LHCN-M2 (cell line): ENCODE measurements at regions not wholly inside any gene's neighbourhood (a gene's known extent, or its start where the extent isn't known, plus 50 kb on each side); places are given as distances from the start of the nearest gene placed in this dataset.

Experiments used
- DNase-seq: peaks from one replicate; pipeline ENCODE4 v3.0.0-alpha.2; 2012; ENCODE audit warnings: low read depth

DNA sequence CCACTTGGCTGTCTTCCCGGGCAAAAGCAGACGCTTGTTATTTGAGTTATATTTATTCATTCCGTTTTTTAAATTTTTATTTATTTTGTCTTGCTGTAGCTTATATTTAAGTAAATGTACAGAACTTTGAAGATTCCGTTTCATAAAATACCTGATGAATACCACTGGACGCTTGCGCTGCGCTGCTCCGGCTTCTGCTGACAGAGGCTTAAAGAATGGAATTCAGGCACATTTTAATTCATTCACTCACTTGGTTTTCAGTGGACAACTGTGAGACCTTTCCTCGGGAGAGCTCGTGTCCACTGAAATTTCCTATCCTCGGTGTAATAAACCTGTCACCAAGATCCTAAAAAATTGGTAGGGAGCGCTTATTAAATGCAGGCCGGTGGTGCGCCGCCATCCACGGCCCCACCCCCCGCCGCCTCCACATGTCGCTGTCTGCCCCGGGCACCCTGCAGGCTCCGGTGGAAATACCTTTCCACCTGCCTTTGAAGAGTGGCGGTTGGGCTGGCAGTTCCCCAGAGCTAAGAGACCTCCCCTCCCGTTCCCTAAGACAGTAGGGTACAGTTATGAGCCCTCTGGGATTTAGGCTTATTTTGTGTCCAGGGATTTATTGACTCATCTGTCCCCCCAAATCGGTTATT, 62.5 kb upstream of the UBE2E1 start:
- DNase-seq: no peak

DNA sequence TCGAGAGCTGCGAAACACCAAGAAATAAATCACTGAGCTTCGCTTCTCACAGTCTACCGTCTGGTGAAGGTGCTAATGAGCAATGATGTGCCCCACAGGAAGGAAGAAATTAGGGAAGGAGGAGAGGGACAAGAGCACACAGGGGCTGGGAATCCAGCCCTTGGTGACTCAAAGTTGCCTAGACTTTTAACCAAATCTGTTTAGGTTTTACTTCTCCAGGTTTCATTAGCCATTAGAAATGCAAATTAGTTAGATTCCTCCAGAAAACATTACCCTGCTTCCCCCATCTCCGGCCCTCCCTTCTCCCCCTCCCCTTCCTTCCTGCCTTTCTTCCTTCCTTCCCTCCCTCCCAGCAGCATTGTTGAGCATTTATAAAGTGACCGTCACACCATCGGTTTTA, 59.3 kb upstream of the UBE2E1 start:
- no peak for DNase-seq

DNA sequence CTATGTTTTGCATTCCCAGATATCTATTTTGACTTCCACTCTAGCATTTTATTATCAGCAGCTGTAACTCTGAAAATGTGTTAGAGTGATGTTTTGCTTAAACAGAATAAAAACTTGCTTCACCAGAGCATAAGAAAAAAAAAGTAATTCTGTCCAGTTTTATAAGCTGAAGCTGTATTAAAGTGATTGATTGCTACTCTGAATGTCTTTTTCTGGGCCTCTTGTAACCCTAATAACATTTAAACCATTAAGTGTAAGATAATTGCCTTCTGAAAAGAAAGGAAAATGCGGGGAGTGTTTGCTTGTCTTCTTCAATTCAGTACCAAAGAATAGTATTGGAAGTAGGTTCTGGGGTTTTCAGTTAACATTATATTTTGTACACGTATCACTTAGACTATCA, 57.9 kb upstream of the UBE2E1 start:
- no peak for DNase-seq

DNA sequence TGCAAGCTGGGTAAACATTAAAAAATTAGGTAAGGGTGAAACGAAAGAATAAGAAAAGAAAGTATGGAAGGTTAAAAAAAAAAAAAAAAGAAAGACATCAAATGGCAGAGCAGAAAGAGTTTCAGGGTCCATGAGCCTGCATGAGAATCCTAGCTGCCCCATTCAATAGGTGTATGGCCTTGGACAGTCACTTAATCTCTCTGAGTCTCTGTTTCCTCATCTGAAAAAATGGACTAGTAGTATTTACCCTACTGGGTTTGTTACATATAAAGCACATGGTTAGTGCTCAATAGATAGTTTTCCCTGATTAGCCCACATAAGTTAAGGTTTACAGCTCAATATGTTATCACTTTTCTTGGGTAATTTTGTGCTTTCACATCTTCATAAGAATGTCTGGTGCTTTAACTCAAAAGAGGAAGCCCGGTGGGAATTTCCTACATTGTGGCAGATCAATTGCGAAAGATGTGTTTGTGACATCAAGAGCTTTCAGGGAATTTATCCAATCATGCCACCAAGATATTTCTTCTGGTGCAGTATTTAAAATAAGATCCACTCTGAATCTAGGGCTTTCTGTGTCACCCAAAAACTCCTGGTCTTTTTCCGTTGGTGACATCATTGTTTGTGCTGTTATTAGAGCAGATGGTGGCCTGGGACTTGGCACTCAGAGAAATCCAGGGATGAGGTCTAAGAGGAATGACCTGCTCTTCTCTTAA, 57.2 kb upstream of the UBE2E1 start:
- DNase-seq: peak; percentile 39

DNA sequence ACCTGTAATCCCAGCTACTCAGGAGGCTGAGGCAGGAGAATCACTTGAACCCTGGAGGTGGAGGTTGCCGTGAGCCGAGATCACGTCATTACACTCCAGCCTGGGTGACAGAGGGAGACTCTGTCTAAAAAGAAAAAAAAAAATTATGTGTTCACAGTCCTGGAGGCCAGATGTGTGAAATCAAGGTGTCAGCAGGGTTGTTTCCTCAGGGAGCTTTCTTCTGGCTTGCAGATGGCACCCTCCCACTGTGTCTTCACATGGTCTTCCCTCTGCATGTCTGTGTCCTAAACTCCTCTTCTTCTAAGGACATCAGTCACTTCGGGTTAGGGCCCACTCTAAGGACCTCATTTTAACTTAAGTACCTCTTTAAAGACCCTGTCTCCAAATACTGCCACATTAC, 56.1 kb upstream of the UBE2E1 start:
- no peak for DNase-seq

DNA sequence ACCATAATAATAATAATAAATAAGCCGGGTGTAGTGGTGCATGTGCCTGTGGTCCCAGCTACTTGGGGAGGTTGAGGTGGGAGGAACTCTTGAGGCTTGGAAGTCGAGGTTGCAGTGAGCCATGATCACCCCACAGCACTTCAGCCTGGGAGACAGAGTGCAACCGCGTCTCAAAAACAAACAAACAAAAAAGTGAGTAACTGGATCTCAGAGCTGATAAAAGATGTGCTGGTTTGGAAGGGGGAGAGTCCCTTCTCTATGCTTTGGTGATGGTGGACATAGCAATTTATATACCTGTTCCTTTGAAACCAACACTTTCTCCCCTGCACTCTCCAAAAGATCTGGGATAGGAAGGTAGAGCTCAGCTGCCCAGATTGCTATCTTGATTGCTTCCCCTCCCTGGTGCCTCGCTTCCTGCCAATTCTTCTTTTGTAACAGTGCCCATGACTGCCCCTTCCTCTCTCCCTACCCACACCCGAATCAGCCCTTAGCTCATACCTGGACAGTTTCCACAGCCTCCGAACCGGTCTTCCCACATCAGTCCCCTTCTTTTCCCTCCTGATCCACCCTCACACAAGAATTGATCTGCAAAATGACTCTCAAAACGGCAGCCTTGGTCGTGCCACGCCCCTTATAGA, 55.1 kb upstream of the UBE2E1 start:
- DNase-seq: no peak

DNA sequence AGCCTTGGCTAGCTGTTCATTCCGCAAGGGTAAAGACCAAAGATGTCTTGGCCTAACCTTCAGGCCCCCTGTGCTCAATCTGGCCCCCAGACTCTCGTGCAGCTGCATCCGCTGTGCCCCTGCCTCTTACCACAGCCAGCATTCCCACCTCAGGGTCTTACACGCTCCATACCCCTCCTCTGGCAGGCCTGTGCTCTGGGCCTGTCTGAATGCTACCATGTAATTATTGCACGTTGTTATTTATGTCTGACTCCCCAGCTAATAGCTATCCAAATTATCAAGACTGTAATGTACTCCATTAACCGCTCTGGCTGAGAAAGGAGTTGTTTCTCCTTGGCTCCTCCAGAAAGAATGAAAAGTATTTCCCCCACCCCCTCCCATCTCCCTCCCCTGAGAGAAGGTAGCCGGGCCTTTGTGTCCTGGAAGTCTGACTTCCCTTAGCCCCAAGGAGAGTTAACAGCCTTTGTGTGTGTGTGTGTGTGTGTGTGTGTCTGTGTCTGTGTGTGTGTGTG, 54.5 kb upstream of the UBE2E1 start:
- DNase-seq: no peak

DNA sequence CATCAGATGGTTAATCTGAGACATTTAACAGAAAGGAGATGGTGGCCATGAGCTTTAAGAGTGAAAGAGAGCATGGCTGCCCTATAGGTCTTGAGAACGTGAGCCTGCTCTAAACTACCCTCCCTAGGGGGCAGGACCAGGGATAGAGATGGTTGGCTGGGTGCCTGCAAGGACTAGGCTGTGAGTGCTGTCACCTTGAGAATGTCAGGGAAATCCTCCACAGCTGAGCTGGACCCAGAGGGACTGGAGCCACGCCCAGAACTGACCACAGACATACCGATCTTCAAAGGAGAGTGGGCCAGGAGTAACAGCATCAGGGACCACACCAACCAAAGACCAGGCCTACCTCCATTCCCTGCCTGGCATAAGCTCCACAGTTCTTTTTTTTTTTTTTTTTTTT, 53.6 kb upstream of the UBE2E1 start:
- no peak for DNase-seq

DNA sequence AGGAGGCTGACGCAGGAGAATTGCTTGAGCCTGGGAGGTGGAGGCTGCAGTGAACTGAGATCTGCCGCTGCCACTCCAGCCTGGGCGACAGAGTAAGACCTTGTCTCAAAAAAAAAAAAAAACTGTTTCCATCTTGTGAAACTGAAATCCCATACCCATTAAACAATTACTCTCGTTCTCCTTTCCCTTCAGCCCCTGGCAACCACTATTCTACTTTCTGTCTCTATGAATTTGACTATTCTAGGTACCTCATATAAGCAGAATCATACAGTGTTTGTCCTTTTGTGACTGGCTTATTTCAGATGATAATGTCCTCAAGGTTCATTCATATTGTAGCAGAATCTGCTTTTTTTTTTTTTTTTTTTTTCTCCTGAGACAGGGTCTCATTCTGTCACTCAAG, 51.5 kb upstream of the UBE2E1 start:
- no peak for DNase-seq
